Left ventricle myocardium inferior (tissue), 1 donor: ENCODE measurements at regions not wholly inside any gene's neighbourhood (a gene's known extent, or its start where the extent isn't known, plus 50 kb on each side); places are given as distances from the start of the nearest gene placed in this dataset.

Experiments
- DNase-seq: peaks from one replicate; pipeline ENCODE4 v3.0.0-alpha.2; 2020
- H3K27ac ChIP-seq: fragments of 200-600 bp; replicated peaks from 2 replicates; pipeline ENCODE4 v1.8.0; 2021
- H3K27me3 ChIP-seq: fragments of 200-600 bp; 2 replicates; pipeline ENCODE4 v1.8.0; 2021; ENCODE audit warnings: low read depth
- H3K36me3 ChIP-seq: fragments of 200-600 bp; 2 replicates; pipeline ENCODE4 v1.8.0; 2021
- H3K4me1 ChIP-seq: fragments of 200-600 bp; 2 replicates; pipeline ENCODE4 v1.8.0; 2021
- H3K4me3 ChIP-seq: fragments of 200-600 bp; 2 replicates; pipeline ENCODE4 v1.8.0; 2021; ENCODE audit warnings: mild to moderate bottlenecking, moderate library complexity
- H3K9me3 ChIP-seq: fragments of 200-600 bp; replicated peaks from 2 replicates; pipeline ENCODE4 v1.8.0; 2021
- intact Hi-C: fragments of 100-400 bp; cut with micrococcal nuclease; formaldehyde crosslinking; loops from one replicate; pipeline ENCODE4 v1.11.0; 2022
- TF ChIP-seq, protein P1 (sequence below): fragments of 200-600 bp; IDR thresholded peaks from 2 replicates; pipeline ENCODE4 v1.8.0; 2021; ENCODE audit warnings: antibody characterized with exemption, mild to moderate bottlenecking, borderline replicate concordance
- donor health status: DM: no; HTN: yes; CAD: no; lungs with severe emphysema.

DNA sequence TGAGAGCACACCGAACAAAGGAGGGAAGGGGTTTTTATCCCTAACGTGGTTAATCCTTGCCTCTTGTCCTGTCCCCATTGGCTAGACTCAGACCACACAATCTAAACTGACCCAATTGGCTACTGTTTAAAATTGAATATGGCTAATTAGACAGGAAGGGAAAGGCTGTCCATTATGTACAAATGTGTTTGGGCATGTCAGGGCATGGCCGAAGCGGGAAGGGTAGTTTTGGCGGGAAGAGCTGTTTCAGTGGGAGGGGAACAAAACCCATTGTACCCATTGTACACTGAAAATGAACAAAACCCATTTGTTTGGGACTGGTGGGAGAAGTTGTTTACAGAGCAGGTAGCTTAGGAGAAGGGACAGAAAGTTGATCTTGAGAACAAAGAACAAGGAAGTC lies 330.9 kb upstream of the POU1F1 start:
- Histone ChIP-seq H3K4me3 (no peak overlapping the region), H3K9me3 (peaks cover 42% of the 10 kb centered on the region), H3K4me1 (no peaks in the 10 kb centered on the region), H3K27me3 (no peaks in the 10 kb centered on the region), H3K36me3 (no peaks in the 10 kb centered on the region), H3K27ac (no peak overlapping the region)
- TF ChIP-seq, protein P1, sequence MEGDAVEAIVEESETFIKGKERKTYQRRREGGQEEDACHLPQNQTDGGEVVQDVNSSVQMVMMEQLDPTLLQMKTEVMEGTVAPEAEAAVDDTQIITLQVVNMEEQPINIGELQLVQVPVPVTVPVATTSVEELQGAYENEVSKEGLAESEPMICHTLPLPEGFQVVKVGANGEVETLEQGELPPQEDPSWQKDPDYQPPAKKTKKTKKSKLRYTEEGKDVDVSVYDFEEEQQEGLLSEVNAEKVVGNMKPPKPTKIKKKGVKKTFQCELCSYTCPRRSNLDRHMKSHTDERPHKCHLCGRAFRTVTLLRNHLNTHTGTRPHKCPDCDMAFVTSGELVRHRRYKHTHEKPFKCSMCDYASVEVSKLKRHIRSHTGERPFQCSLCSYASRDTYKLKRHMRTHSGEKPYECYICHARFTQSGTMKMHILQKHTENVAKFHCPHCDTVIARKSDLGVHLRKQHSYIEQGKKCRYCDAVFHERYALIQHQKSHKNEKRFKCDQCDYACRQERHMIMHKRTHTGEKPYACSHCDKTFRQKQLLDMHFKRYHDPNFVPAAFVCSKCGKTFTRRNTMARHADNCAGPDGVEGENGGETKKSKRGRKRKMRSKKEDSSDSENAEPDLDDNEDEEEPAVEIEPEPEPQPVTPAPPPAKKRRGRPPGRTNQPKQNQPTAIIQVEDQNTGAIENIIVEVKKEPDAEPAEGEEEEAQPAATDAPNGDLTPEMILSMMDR, result no peak
- no peak for DNase-seq
- intact Hi-C loops, result no loop called here

DNA sequence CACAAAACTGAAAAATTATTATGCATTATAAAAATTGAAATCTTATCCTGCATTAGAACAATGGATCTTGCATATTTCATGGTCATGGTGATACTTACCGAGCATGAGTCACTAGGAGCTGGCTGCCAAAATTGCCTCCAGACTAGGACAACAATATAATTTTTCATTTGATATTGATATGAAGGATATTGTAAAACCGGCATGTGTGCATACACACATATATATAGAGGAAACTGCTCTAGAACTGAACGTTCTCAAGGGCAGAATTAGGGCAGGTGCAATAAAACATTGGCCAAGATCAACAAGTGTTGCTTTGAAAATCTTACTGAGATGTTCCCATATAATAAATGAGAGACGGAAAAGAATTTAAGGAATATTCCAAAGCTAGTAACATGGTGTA lies 319.4 kb upstream of the POU1F1 start:
- Histone ChIP-seq H3K4me3 (no peak overlapping the region), H3K4me1 (no peaks in the 10 kb centered on the region), H3K36me3 (no peaks in the 10 kb centered on the region), H3K27ac (no peak overlapping the region), H3K27me3 (no peaks in the 10 kb centered on the region), H3K9me3 (peaks cover 34% of the 10 kb centered on the region)
- intact Hi-C loops, result no loop called here
- no peak for DNase-seq
- TF ChIP-seq, protein P1, result no peak

DNA sequence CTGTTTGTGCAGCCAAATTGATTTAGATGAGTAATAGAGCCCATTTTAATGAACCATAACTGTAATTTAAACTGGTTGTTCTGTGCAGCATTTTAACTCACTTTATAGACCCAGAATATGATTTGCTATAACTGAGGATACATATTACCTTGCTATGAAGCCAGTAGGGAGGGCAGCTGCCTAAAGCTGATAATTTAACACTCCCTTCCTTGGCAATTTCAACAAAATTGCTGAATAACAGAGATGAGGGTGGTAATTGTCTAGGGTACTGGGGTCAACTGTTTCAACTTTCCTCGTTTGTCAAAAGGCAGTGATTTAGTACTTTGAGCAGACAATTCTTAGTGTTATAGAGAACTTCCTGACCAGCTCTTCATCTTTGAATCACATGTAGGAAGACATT lies 304.9 kb upstream of the POU1F1 start:
- no peak overlapping the region for H3K4me3 ChIP-seq
- TF ChIP-seq, protein P1, result no peak
- intact Hi-C loops, result no loop called here
- DNase-seq, result no peak
- H3K27ac ChIP-seq, result no peak overlapping the region
- no peaks in the 10 kb centered on the region for H3K27me3 ChIP-seq
- H3K4me1 ChIP-seq, result no peaks in the 10 kb centered on the region
- H3K9me3 ChIP-seq, result peaks cover 15% of the 10 kb centered on the region
- no peaks in the 10 kb centered on the region for H3K36me3 ChIP-seq

DNA sequence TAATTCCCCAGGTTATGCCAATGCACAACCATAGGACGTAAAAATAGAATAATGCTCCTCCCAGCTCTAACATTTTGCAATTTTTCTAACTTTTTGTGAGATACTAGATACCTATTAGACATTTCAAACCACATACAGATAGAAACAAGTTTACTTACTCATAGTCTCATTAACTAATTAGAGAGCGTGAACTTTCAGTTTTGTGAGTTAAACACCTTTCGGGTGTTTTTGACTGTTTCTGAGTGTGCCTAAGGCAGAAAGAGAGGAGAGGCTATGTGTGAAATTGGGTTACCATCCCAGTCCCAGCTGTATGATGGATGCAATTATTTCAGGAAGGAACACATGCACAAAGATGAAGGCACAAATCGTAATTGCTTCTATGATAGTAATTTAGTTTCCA lies 300.4 kb upstream of the POU1F1 start:
- H3K27ac ChIP-seq, result no peak overlapping the region
- TF ChIP-seq, protein P1, result no peak
- intact Hi-C loops, result no loop called here
- H3K36me3 ChIP-seq, result no peaks in the 10 kb centered on the region
- no peaks in the 10 kb centered on the region for H3K27me3 ChIP-seq
- DNase-seq, result no peak
- no peaks in the 10 kb centered on the region for H3K4me1 ChIP-seq
- H3K4me3 ChIP-seq, result no peak overlapping the region
- no peaks in the 10 kb centered on the region for H3K9me3 ChIP-seq

DNA sequence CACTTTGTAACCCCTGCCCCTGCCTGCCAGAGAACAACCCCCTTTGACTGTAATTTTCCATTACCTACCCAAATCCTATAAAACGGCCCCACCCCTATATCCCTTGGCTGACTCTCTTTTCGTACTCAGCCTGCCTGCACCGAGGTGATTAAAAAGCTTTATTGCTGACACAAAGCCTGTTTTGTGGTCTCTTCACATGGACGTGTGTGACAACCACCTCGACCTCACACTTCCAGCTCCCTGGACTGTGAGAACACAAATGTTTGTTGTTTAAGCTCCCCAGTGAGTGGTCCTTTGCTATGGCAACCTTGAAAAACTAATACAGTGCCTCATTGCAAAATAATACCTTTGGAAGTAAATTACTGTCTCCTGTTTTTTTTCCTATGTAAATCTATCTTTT lies 299.2 kb upstream of the POU1F1 start:
- no peaks in the 10 kb centered on the region for H3K36me3 ChIP-seq
- no peaks in the 10 kb centered on the region for H3K4me1 ChIP-seq
- H3K27me3 ChIP-seq, result no peaks in the 10 kb centered on the region
- H3K4me3 ChIP-seq, result no peak overlapping the region
- TF ChIP-seq, protein P1, result no peak
- no peak overlapping the region for H3K27ac ChIP-seq
- DNase-seq, result no peak
- H3K9me3 ChIP-seq, result no peaks in the 10 kb centered on the region
- intact Hi-C loops, result no loop called here

DNA sequence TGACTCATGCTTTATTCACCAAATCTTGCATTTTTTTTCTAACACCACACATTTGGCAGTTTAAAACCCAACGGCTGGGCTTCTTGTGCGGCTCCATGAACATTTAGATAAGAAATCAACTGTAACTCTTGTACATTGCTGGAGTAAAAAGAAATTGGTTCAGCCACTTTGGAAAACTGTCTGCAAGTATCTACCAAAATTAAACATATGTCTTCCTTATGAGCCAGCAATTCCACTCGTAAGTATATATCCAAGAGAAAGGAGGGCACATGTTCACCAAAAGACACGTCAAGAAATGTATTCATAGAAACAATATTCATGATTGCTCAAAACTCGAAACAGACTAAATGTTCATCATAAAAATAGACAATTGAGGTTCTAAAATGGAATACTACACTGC lies 291.9 kb upstream of the POU1F1 start:
- Histone ChIP-seq H3K36me3 (no peaks in the 10 kb centered on the region), H3K4me1 (no peaks in the 10 kb centered on the region), H3K4me3 (no peak overlapping the region), H3K9me3 (no peaks in the 10 kb centered on the region), H3K27ac (no peak overlapping the region), H3K27me3 (no peaks in the 10 kb centered on the region)
- intact Hi-C loops, result no loop called here
- TF ChIP-seq, protein P1, result no peak
- DNase-seq, result no peak
